Activated naive CD4-positive, alpha-beta T cell treated with anti-CD3 and anti-CD28 coated beads for 36 hours (primary cell): ENCODE measurements at regions not wholly inside any gene's neighbourhood (a gene's known extent, or its start where the extent isn't known, plus 50 kb on each side); places are given as distances from the start of the nearest gene placed in this dataset.

Source experiments
- CTCF ChIA-PET: fragments of 350-600 bp; sonication (Branson Sonifier 250); formaldehyde crosslinking; loops from one replicate; lab custom pipeline; 2021; ENCODE audit warnings: antibody characterized with exemption; lab: Charles Lee
- DNase-seq: peaks from one replicate; pipeline ENCODE4 v3.0.0-alpha.2; 2020
- H3K27ac Mint-ChIP-seq: one replicate; pipeline ENCODE4 v1.8.0; 2021; ENCODE audit warnings: mild to moderate bottlenecking, mixed read lengths
- H3K27me3 Mint-ChIP-seq: one replicate; pipeline ENCODE4 v1.8.0; 2021; ENCODE audit warnings: low read depth, mixed read lengths
- H3K36me3 Mint-ChIP-seq: one replicate; pipeline ENCODE4 v1.8.0; 2021; ENCODE audit warnings: low read depth, mixed read lengths
- H3K4me1 Mint-ChIP-seq: one replicate; pipeline ENCODE4 v1.8.0; 2021; ENCODE audit warnings: low read depth, mixed read lengths
- H3K4me3 Mint-ChIP-seq: one replicate; pipeline ENCODE4 v1.8.0; 2021; ENCODE audit warnings: mild to moderate bottlenecking, moderate library complexity, mixed read lengths
- H3K9me3 Mint-ChIP-seq: one replicate; pipeline ENCODE4 v1.8.0; 2021; ENCODE audit warnings: mixed read lengths
- intact Hi-C: fragments of 100-400 bp; cut with micrococcal nuclease; formaldehyde crosslinking; loops from one replicate; pipeline ENCODE4 v1.15.1; 2023

- Mint-ChIP-seq H3K36me3 (no peaks in the 10 kb centered on the region), H3K4me1 (no peaks in the 10 kb centered on the region), H3K4me3 (no peak overlapping the region), H3K27ac (no peak overlapping the region), H3K9me3 (no peaks in the 10 kb centered on the region), H3K27me3 (peaks cover 7% of the 10 kb centered on the region)
- CTCF ChIA-PET = no interaction called here
- intact Hi-C loops = no loop called here
- DNase-seq = no peak
Observed at GRCh38 chr2:71806432-71806831, 341.2 kb downstream of the CYP26B1 start.

- Mint-ChIP-seq H3K4me1 (no peaks in the 10 kb centered on the region), H3K9me3 (no peaks in the 10 kb centered on the region), H3K36me3 (no peaks in the 10 kb centered on the region), H3K4me3 (no peak overlapping the region), H3K27ac (no peak overlapping the region), H3K27me3 (peaks cover 7% of the 10 kb centered on the region)
- intact Hi-C loops = loop anchor here (5.0 kb wide), 1 partner anchor 343 kb away; the partner anchor contains the start of gene CYP26B1
- DNase-seq = no peak
- CTCF ChIA-PET = no interaction called here
Observed at GRCh38 chr2:71804281-71804751, 343.3 kb downstream of the CYP26B1 start.

GRCh38 chr2:71803398-71803797 is 344.3 kb downstream of the CYP26B1 start:
- Mint-ChIP-seq H3K27ac (no peak overlapping the region), H3K27me3 (peaks cover 7% of the 10 kb centered on the region), H3K4me1 (no peaks in the 10 kb centered on the region), H3K4me3 (no peak overlapping the region), H3K36me3 (no peaks in the 10 kb centered on the region), H3K9me3 (no peaks in the 10 kb centered on the region)
- no peak for DNase-seq
- CTCF ChIA-PET = no interaction called here
- intact Hi-C loops = loop anchor here (5.0 kb wide), 1 partner anchor 344 kb away; the partner anchor contains the start of gene CYP26B1

GRCh38 chr2:71802556-71802955 is 345.1 kb downstream of the CYP26B1 start:
- no peak for DNase-seq
- no peak overlapping the region for H3K4me3 Mint-ChIP-seq
- H3K27ac Mint-ChIP-seq = no peak overlapping the region
- no peaks in the 10 kb centered on the region for H3K36me3 Mint-ChIP-seq
- H3K9me3 Mint-ChIP-seq = no peaks in the 10 kb centered on the region
- no peaks in the 10 kb centered on the region for H3K4me1 Mint-ChIP-seq
- peaks cover 4% of the 10 kb centered on the region for H3K27me3 Mint-ChIP-seq
- intact Hi-C loops = loop anchor here (5.0 kb wide), 1 partner anchor 345 kb away; the partner anchor contains the start of gene CYP26B1
- CTCF ChIA-PET = interaction anchor here (0.6 kb wide), 1 partner anchor 54 kb away, joined by 4 read pairs; no protein-coding TSS in a partner anchor

GRCh38 chr2:71801969-71802368 is 345.7 kb downstream of the CYP26B1 start:
- CTCF ChIA-PET = no interaction called here
- Mint-ChIP-seq H3K27ac (no peak overlapping the region), H3K4me1 (no peaks in the 10 kb centered on the region), H3K27me3 (peaks cover 4% of the 10 kb centered on the region), H3K4me3 (no peak overlapping the region), H3K9me3 (no peaks in the 10 kb centered on the region), H3K36me3 (no peaks in the 10 kb centered on the region)
- intact Hi-C loops = loop anchor here (5.0 kb wide), 1 partner anchor 345 kb away; the partner anchor contains the start of gene CYP26B1
- peak; percentile 18 for DNase-seq

GRCh38 chr2:71801556-71801955 is 346.1 kb downstream of the CYP26B1 start:
- Mint-ChIP-seq H3K4me1 (no peaks in the 10 kb centered on the region), H3K9me3 (no peaks in the 10 kb centered on the region), H3K4me3 (no peak overlapping the region), H3K27ac (no peak overlapping the region), H3K27me3 (peaks cover 4% of the 10 kb centered on the region), H3K36me3 (no peaks in the 10 kb centered on the region)
- CTCF ChIA-PET = no interaction called here
- DNase-seq = no peak
- intact Hi-C loops = loop anchor here (5.0 kb wide), 1 partner anchor 346 kb away; the partner anchor contains the start of gene CYP26B1

GRCh38 chr2:71800851-71801250 is 346.8 kb downstream of the CYP26B1 start:
- DNase-seq = no peak
- intact Hi-C loops = loop anchor here (5.0 kb wide), 1 partner anchor 346 kb away; the partner anchor contains the start of gene CYP26B1
- H3K27ac Mint-ChIP-seq = no peak overlapping the region
- H3K4me3 Mint-ChIP-seq = no peak overlapping the region
- H3K9me3 Mint-ChIP-seq = no peaks in the 10 kb centered on the region
- CTCF ChIA-PET = no interaction called here
- peaks cover 4% of the 10 kb centered on the region for H3K27me3 Mint-ChIP-seq
- H3K36me3 Mint-ChIP-seq = no peaks in the 10 kb centered on the region
- H3K4me1 Mint-ChIP-seq = no peaks in the 10 kb centered on the region

- Mint-ChIP-seq H3K27me3 (peaks cover 4% of the 10 kb centered on the region), H3K4me3 (no peak overlapping the region), H3K36me3 (no peaks in the 10 kb centered on the region), H3K4me1 (no peaks in the 10 kb centered on the region), H3K9me3 (no peaks in the 10 kb centered on the region), H3K27ac (no peak overlapping the region)
- CTCF ChIA-PET = interaction anchor here (0.7 kb wide), 1 partner anchor 261 kb away, joined by 6 read pairs; no protein-coding TSS in a partner anchor
- DNase-seq = no peak
- intact Hi-C loops = loop anchor here (5.0 kb wide), 1 partner anchor 347 kb away; the partner anchor contains the start of gene CYP26B1
Observed at GRCh38 chr2:71800106-71800809, 346.9 kb downstream of the DYSF start.

GRCh38 chr2:71799013-71799575 is 345.7 kb downstream of the DYSF start:
- no peak overlapping the region for H3K27ac Mint-ChIP-seq
- H3K36me3 Mint-ChIP-seq = no peaks in the 10 kb centered on the region
- no peak overlapping the region for H3K4me3 Mint-ChIP-seq
- H3K4me1 Mint-ChIP-seq = no peaks in the 10 kb centered on the region
- CTCF ChIA-PET = interaction anchor here (0.7 to 1.3 kb wide), 5 partner anchors 9 to 351 kb away, joined by 3 to 6 read pairs (median 3); no protein-coding TSS in a partner anchor
- DNase-seq = no peak
- intact Hi-C loops = loop anchor here (2.0 to 10.0 kb wide), 3 partner anchors 187 to 776 kb away; no protein-coding TSS in a partner anchor
- no peaks in the 10 kb centered on the region for H3K9me3 Mint-ChIP-seq
- peaks cover 4% of the 10 kb centered on the region for H3K27me3 Mint-ChIP-seq

- peak; percentile 18 for DNase-seq
- Mint-ChIP-seq H3K36me3 (no peaks in the 10 kb centered on the region), H3K27me3 (peaks cover 4% of the 10 kb centered on the region), H3K27ac (no peak overlapping the region), H3K9me3 (no peaks in the 10 kb centered on the region), H3K4me3 (no peak overlapping the region), H3K4me1 (no peaks in the 10 kb centered on the region)
- CTCF ChIA-PET = interaction anchor here (1.0 to 1.6 kb wide), 8 partner anchors 13 to 352 kb away, joined by 3 to 10 read pairs (median 4); no protein-coding TSS in a partner anchor
- intact Hi-C loops = loop anchor here (2.0 to 10.0 kb wide), 3 partner anchors 186 to 776 kb away; no protein-coding TSS in a partner anchor
Observed at GRCh38 chr2:71798266-71799012, 345.1 kb downstream of the DYSF start.

- CTCF ChIA-PET = interaction anchor here (0.9 to 1.6 kb wide), 6 partner anchors 13 to 251 kb away, joined by 3 to 10 read pairs (median 5); no protein-coding TSS in a partner anchor
- intact Hi-C loops = loop anchor here (5.0 to 10.0 kb wide), 2 partner anchors 185 to 778 kb away; no protein-coding TSS in a partner anchor
- no peaks in the 10 kb centered on the region for H3K4me1 Mint-ChIP-seq
- H3K4me3 Mint-ChIP-seq = no peak overlapping the region
- no peaks in the 10 kb centered on the region for H3K36me3 Mint-ChIP-seq
- peaks cover under 1% of the 10 kb centered on the region for H3K27me3 Mint-ChIP-seq
- no peak for DNase-seq
- no peak overlapping the region for H3K27ac Mint-ChIP-seq
- no peaks in the 10 kb centered on the region for H3K9me3 Mint-ChIP-seq
Observed at GRCh38 chr2:71797035-71797810, 343.9 kb downstream of the DYSF start.
